SKM-1 (cell line): ENCODE measurements at regions not wholly inside any gene's neighbourhood (a gene's known extent, or its start where the extent isn't known, plus 50 kb on each side); places are given as distances from the start of the nearest gene placed in this dataset.

Experiments used
- DNase-seq: peaks from one replicate; lab custom pipeline; 2025; ENCODE audit not compliant: unreplicated experiment; lab: John Stamatoyannopoulos, UW

- no peak for DNase-seq
These were observed 58.2 kb upstream of the STOX2 start for GRCh38 chr4:183846951-183847350.

- no peak for DNase-seq
These were observed 56.3 kb upstream of the STOX2 start for GRCh38 chr4:183848805-183849204.

- DNase-seq = no peak
These were observed 52.1 kb upstream of the STOX2 start for GRCh38 chr4:183852910-183853547.

GRCh38 chr4:183853548-183853940 lies 51.6 kb upstream of the STOX2 start:
- no peak for DNase-seq
